Adrenal gland (tissue), 9 donors: ENCODE measurements at regions not wholly inside any gene's neighbourhood (a gene's known extent, or its start where the extent isn't known, plus 50 kb on each side); places are given as distances from the start of the nearest gene placed in this dataset.

Experiments
- DNase-seq, 7 donors: peaks; one replicate each; pipeline ENCODE4 v3.0.0-alpha.2; 2019 to 2020
- H3K27ac ChIP-seq, 5 donors: fragments of 200-600 bp; sonication (generic) in 4 of 5; 1 replicate in 3 of 5; 2 replicates in 2 of 5; pipeline versions ENCODE4 v1.5.1 to v1.8.0; 2016 to 2020; ENCODE audit warnings: mild to moderate bottlenecking in 1 of 5
- H3K27me3 ChIP-seq: fragments of 200-600 bp; 2 replicates; pipeline ENCODE4 v1.8.0; 2021
- H3K36me3 ChIP-seq, 2 donors: fragments of 200-600 bp; replicated peaks in 1 of 2; 1 replicate in 1 of 2; 2 replicates in 1 of 2; pipeline versions ENCODE4 v1.5.1 to v1.8.0; 2018 to 2022
- H3K4me1 ChIP-seq, 2 donors: fragments of 200-600 bp; replicated peaks in 1 of 2; 1 replicate in 1 of 2; 2 replicates in 1 of 2; pipeline versions ENCODE4 v1.5.1 to v1.8.0; 2018 to 2021
- H3K4me3 ChIP-seq, 4 donors: fragments of 200-600 bp; sonication (generic) in 3 of 4; one replicate each; pipeline ENCODE4 v1.5.1; 2016 to 2018
- H3K9me3 ChIP-seq, 3 donors: fragments of 200-600 bp; sonication (generic) in 1 of 3; replicated peaks in 1 of 3; 1 replicate in 2 of 3; 2 replicates in 1 of 3; pipeline versions ENCODE4 v1.5.1 to v1.8.0; 2016 to 2021
- POLR2A ChIP-seq, 2 donors: fragments of 450-650 bp; IDR thresholded peaks; one replicate each; pipeline ENCODE4 v1.6.1; 2017; ENCODE audit warnings: antibody characterized with exemption in 2 of 2, mild to moderate bottlenecking in 2 of 2, moderate library complexity in 1 of 2
- WGBS, 4 donors: extraction: QIAGEN DNeasy Blood & Tissue Kit in 2 of 4; methylation state at CpG; one replicate each; pipeline versions ENCODE4 v1.1.5 to v1.1.7; 2013 to 2017; 5-methylcytosine and 5-hydroxymethylcytosine counted together
- intact Hi-C, 2 donors: fragments of 100-400 bp; cut with DNase I; formaldehyde crosslinking; loops; one replicate each; pipeline versions ENCODE4 v1.14.1 to v1.15.0; 2022 to 2023
- TF ChIP-seq, protein P1 (sequence below), 6 experiments: fragments of 450-650 bp in 4 of 6; fragments of 200-600 bp in 2 of 6; sonication (generic) in 1 of 6; IDR thresholded peaks; 1 replicate in 5 of 6; 2 replicates in 1 of 6; pipeline versions ENCODE4 v1.5.1 to v1.8.0; 2016 to 2021; ENCODE audit warnings: antibody characterized with exemption in 6 of 6, mild to moderate bottlenecking in 2 of 6, moderate library complexity in 1 of 6
- donor health status: healthy with polysubstance abuse.
- donor health status: Bipolar disorder and iron deficiency.
- donor health status: DM: yes; HTN: yes; CAD: no.
- donor health status: DM: no; HTN: no; CAD: no.
- donor health status: DM: no; HTN: no; CAD: no.

DNA sequence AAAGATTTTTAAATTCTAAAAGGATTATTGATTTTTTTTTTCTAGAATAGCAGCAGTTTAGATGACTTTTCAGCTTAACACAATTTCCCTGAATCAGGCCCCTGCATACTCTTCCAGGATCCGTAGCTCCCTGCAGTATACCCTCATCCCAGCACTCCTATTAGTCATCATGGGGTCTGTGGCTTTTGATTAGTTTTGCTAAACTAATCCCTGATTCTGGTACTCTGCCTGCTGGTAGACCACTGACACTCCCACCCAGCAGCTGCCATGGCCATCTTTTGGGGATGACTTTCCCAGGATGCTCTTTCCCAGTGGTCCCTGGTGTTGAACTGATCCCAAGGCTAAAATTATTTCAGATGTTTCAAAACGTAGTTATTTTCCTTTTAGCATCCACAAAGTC is 802.0 kb downstream of the RAPGEF2 start:
- H3K27ac ChIP-seq, result no peak overlapping the region
- no peaks in the 10 kb centered on the region for H3K9me3 ChIP-seq
- no peaks in the 10 kb centered on the region for H3K36me3 ChIP-seq
- DNase-seq, result no peak
- no peak for TF ChIP-seq POLR2A (IDR thresholded peaks at IDR 0.05)
- TF ChIP-seq, protein P1, sequence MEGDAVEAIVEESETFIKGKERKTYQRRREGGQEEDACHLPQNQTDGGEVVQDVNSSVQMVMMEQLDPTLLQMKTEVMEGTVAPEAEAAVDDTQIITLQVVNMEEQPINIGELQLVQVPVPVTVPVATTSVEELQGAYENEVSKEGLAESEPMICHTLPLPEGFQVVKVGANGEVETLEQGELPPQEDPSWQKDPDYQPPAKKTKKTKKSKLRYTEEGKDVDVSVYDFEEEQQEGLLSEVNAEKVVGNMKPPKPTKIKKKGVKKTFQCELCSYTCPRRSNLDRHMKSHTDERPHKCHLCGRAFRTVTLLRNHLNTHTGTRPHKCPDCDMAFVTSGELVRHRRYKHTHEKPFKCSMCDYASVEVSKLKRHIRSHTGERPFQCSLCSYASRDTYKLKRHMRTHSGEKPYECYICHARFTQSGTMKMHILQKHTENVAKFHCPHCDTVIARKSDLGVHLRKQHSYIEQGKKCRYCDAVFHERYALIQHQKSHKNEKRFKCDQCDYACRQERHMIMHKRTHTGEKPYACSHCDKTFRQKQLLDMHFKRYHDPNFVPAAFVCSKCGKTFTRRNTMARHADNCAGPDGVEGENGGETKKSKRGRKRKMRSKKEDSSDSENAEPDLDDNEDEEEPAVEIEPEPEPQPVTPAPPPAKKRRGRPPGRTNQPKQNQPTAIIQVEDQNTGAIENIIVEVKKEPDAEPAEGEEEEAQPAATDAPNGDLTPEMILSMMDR (IDR thresholded peaks at IDR 0.05), result no peak
- intact Hi-C loops, result no loop called here
- WGBS, 4 donors, result 60 to 76% (median 71%) methylated on average over 2 of the region's 2 CpGs
- no peaks in the 10 kb centered on the region for H3K27me3 ChIP-seq
- H3K4me3 ChIP-seq, result no peak overlapping the region
- H3K4me1 ChIP-seq, result peaks cover 0 to 22% of the 10 kb centered on the region in 2 donors

DNA sequence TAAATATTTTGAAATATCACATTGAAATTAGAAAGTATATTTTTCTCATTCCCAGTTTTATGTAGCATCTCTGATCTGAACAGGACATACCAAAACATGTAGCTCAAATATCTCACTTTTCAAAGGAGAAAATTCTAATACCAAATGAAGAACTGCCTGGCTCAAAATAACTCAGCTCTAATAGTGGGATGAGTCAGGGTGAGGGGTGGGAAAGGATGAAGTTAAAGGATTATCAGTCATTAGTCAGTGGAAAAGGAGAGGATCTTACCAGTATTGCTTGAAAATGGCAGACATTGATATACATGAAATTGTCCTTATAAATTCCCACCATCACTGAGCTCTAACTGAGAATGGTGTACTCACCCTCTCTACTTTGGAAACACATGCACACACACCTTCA is 803.2 kb downstream of the RAPGEF2 start:
- Histone ChIP-seq H3K27ac (no peak overlapping the region), H3K27me3 (no peaks in the 10 kb centered on the region), H3K9me3 (no peaks in the 10 kb centered on the region), H3K4me3 (no peak overlapping the region), H3K36me3 (no peaks in the 10 kb centered on the region), H3K4me1 (peaks cover 0 to 21% of the 10 kb centered on the region in 2 donors)
- no peak for TF ChIP-seq POLR2A (IDR thresholded peaks at IDR 0.05)
- intact Hi-C loops, result no loop called here
- DNase-seq, result no peak

DNA sequence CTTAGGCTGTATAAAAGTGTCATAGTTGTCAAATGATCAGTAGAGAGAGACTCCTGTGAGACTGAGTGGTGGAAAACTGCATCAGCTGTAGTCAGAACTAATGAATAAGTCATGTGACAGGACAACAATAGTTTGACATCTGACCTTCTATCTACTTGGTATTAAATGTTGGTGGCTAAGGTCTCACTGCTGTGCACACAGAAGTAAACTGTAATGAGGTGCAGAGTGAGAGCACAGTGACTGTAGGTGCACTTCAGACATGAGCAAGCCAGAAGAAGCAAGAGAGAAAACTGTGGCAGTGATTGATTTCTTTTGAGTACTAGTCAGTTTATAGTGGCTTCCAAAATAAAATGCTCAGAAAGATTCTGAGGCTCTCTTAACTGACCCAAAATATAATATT is 803.6 kb downstream of the RAPGEF2 start:
- intact Hi-C loops, result no loop called here
- DNase-seq, result no peak
- no peaks in the 10 kb centered on the region for H3K27me3 ChIP-seq
- peaks cover 0 to 16% of the 10 kb centered on the region in 2 donors for H3K4me1 ChIP-seq
- H3K27ac ChIP-seq, result no peak overlapping the region
- TF ChIP-seq POLR2A (IDR thresholded peaks at IDR 0.05), result no peak
- TF ChIP-seq, protein P1 (IDR thresholded peaks at IDR 0.05), result no peak
- H3K9me3 ChIP-seq, result no peaks in the 10 kb centered on the region
- H3K4me3 ChIP-seq, result no peak overlapping the region
- H3K36me3 ChIP-seq, result no peaks in the 10 kb centered on the region

DNA sequence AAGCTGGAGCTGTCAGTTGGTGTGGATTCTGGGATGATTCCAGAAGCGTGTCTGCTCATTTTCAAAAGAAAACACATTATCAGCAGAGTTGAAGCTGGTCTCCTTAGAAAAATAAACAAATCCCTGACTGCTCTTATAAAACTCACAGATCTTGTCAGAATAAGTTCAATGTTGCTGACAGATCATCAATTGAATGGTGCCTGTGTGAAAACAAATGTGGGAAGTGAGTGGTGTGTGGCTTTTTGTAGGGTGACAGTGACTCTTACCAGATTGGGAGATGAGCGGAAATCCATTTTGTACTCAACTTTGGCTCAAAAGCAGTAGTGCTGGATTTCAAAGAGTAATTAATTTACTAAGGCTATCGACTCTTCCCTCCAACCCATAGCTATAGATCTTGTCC is 807.8 kb downstream of the RAPGEF2 start:
- Histone ChIP-seq H3K27me3 (no peaks in the 10 kb centered on the region), H3K36me3 (no peaks in the 10 kb centered on the region), H3K9me3 (no peaks in the 10 kb centered on the region), H3K4me1 (no peaks in the 10 kb centered on the region), H3K4me3 (no peak overlapping the region), H3K27ac (no peak overlapping the region)
- TF ChIP-seq, protein P1 (IDR thresholded peaks at IDR 0.05), result no peak
- no peak for TF ChIP-seq POLR2A (IDR thresholded peaks at IDR 0.05)
- DNase-seq, result no peak
- intact Hi-C loops, result no loop called here
- WGBS, 4 donors, result 54 to 71% (median 61%) methylated on average over 3 of the region's 3 CpGs

DNA sequence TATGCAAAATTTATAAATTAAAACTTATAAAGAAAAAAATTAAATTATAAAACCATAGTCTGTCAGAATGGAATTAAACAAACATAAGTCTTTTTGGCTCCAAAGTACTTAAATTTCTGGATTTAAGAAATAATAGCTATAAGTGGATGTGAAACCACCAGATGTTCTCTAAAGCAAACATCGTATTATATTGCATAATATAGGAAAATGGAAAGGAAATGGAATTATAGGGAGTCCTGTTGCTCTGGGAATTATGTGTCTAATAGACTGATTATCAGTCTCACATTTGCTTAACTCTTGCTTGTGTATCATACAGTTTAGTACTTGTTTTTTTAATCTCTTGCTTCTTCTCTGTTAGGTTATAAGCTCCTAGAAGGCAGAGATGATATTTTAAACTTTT is 819.2 kb downstream of the RAPGEF2 start:
- H3K4me1 ChIP-seq, result no peaks in the 10 kb centered on the region
- no peaks in the 10 kb centered on the region for H3K36me3 ChIP-seq
- TF ChIP-seq POLR2A (IDR thresholded peaks at IDR 0.05), result no peak
- no peaks in the 10 kb centered on the region for H3K9me3 ChIP-seq
- H3K27ac ChIP-seq, result no peak overlapping the region
- H3K27me3 ChIP-seq, result no peaks in the 10 kb centered on the region
- DNase-seq, result no peak
- H3K4me3 ChIP-seq, result no peak overlapping the region
- WGBS, 4 donors, result 64 to 73% (median 70%) methylated on average over 1 of the region's 1 CpG
- intact Hi-C loops, result no loop called here
